ENCODE measurements at regions not wholly inside any gene's neighbourhood (a gene's known extent, or its start where the extent isn't known, plus 50 kb on each side); places are given as distances from the start of the nearest gene placed in this dataset.

- no peaks in the 10 kb centered on the region for H3K36me3 Mint-ChIP-seq
- no peaks in the 10 kb centered on the region for H3K4me1 Mint-ChIP-seq
- TF ChIP-seq CTCF (IDR thresholded peaks at IDR 0.05; ENCODE audit: unreplicated experiment): no peak
- no peak overlapping the region for H3K4me3 Mint-ChIP-seq
- H3K27me3 Mint-ChIP-seq (ENCODE audit: low read depth): peaks cover 54% of the 10 kb centered on the region
- no peak overlapping the region for H3K27ac Mint-ChIP-seq
- no peaks in the 10 kb centered on the region for H3K9me3 Mint-ChIP-seq
- no peak for DNase-seq (ENCODE audit: low spot score in 2 of 2, unreplicated experiment in 2 of 2)
These were observed 198.7 kb downstream of the RBFOX3 start for GRCh38 chr17:79412110-79412509.

GRCh38 chr17:79411419-79411818 lies 199.4 kb downstream of the RBFOX3 start:
- H3K9me3 Mint-ChIP-seq: no peaks in the 10 kb centered on the region
- TF ChIP-seq CTCF (IDR thresholded peaks at IDR 0.05; ENCODE audit: unreplicated experiment): no peak
- no peak overlapping the region for H3K4me3 Mint-ChIP-seq
- H3K27me3 Mint-ChIP-seq (ENCODE audit: low read depth): peaks cover 55% of the 10 kb centered on the region
- DNase-seq (ENCODE audit: low spot score in 2 of 2, unreplicated experiment in 2 of 2): no peak
- H3K27ac Mint-ChIP-seq: no peak overlapping the region
- H3K36me3 Mint-ChIP-seq: no peaks in the 10 kb centered on the region
- H3K4me1 Mint-ChIP-seq: no peaks in the 10 kb centered on the region

- TF ChIP-seq CTCF (IDR thresholded peaks at IDR 0.05; ENCODE audit: unreplicated experiment): no peak
- Mint-ChIP-seq H3K27ac (no peak overlapping the region), H3K36me3 (no peaks in the 10 kb centered on the region), H3K4me3 (no peak overlapping the region), H3K4me1 (no peaks in the 10 kb centered on the region), H3K27me3 (ENCODE audit: low read depth) (peaks cover 56% of the 10 kb centered on the region), H3K9me3 (no peaks in the 10 kb centered on the region)
- DNase-seq (ENCODE audit: low spot score in 2 of 2, unreplicated experiment in 2 of 2): no peak
These were observed 200.2 kb downstream of the RBFOX3 start for GRCh38 chr17:79410681-79411080.

DNA sequence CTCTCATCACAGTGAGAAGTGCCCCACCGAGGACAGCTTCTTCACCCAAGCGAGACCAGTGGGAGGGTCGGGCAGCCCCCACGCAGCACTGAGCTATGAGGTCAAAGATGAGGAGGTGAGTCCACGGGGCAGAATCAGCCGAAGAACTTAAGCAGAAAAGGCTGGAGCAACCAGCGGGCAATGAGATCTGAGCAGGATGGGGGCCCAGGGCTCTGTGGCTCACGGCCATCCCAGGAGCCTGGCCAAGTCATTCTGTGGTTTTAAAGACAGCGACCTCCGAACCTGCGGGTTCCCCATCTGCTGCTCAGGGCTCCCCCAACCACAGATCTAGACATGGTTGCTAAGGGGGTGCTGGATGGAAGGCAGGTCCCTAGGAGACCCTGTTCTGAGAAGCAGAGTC lies 202.6 kb downstream of the RBFOX3 start:
- Mint-ChIP-seq H3K27me3 (ENCODE audit: low read depth) (peaks cover 59% of the 10 kb centered on the region), H3K27ac (no peak overlapping the region), H3K9me3 (no peaks in the 10 kb centered on the region), H3K36me3 (no peaks in the 10 kb centered on the region), H3K4me1 (no peaks in the 10 kb centered on the region), H3K4me3 (no peak overlapping the region)
- no peak for DNase-seq (ENCODE audit: low spot score in 2 of 2, unreplicated experiment in 2 of 2)
- TF ChIP-seq CTCF (IDR thresholded peaks at IDR 0.05; ENCODE audit: unreplicated experiment): no peak

- no peaks in the 10 kb centered on the region for H3K9me3 Mint-ChIP-seq
- H3K27me3 Mint-ChIP-seq (ENCODE audit: low read depth): peaks cover 64% of the 10 kb centered on the region
- H3K36me3 Mint-ChIP-seq: no peaks in the 10 kb centered on the region
- TF ChIP-seq CTCF (IDR thresholded peaks at IDR 0.05; ENCODE audit: unreplicated experiment): no peak
- H3K27ac Mint-ChIP-seq: no peak overlapping the region
- H3K4me3 Mint-ChIP-seq: no peak overlapping the region
- H3K4me1 Mint-ChIP-seq: no peaks in the 10 kb centered on the region
- no peak for DNase-seq (ENCODE audit: low spot score in 2 of 2, unreplicated experiment in 2 of 2)
These were observed 203.5 kb downstream of the RBFOX3 start for GRCh38 chr17:79407385-79407784.

- no peak for DNase-seq (ENCODE audit: low spot score in 2 of 2, unreplicated experiment in 2 of 2)
- TF ChIP-seq CTCF (IDR thresholded peaks at IDR 0.05; ENCODE audit: unreplicated experiment): no peak
- no peaks in the 10 kb centered on the region for H3K9me3 Mint-ChIP-seq
- peaks cover 2% of the 10 kb centered on the region for H3K4me1 Mint-ChIP-seq
- no peaks in the 10 kb centered on the region for H3K36me3 Mint-ChIP-seq
- peaks cover 75% of the 10 kb centered on the region for H3K27me3 Mint-ChIP-seq (ENCODE audit: low read depth)
- no peak overlapping the region for H3K27ac Mint-ChIP-seq
- H3K4me3 Mint-ChIP-seq: no peak overlapping the region
These were observed 204.5 kb downstream of the RBFOX3 start for GRCh38 chr17:79406316-79406715.
